Body of pancreas (tissue), 4 donors: ENCODE measurements at regions not wholly inside any gene's neighbourhood (a gene's known extent, or its start where the extent isn't known, plus 50 kb on each side); places are given as distances from the start of the nearest gene placed in this dataset.

Experiments
- CTCF ChIP-seq, 7 experiments: fragments of 450-650 bp in 4 of 7; fragments of 200-600 bp in 3 of 7; sonication (generic) in 3 of 7; IDR thresholded peaks; one replicate each; pipeline ENCODE4 v1.5.1; 2016 to 2019; ENCODE audit warnings: antibody characterized with exemption in 7 of 7
- POLR2A ChIP-seq, 3 donors: fragments of 450-650 bp; IDR thresholded peaks; one replicate each; pipeline ENCODE4 v1.6.1; 2016; ENCODE audit warnings: antibody characterized with exemption in 3 of 3, mild to moderate bottlenecking in 2 of 3

- TF ChIP-seq CTCF (IDR thresholded peaks at IDR 0.05), result no peak
- TF ChIP-seq POLR2A (IDR thresholded peaks at IDR 0.05), result no peak
These were observed 141.0 kb upstream of the NUDT12 start for GRCh38 chr5:103703617-103704016.
